IMR-90 (cell line): ENCODE measurements at regions not wholly inside any gene's neighbourhood (a gene's known extent, or its start where the extent isn't known, plus 50 kb on each side); places are given as distances from the start of the nearest gene placed in this dataset.

ENCODE experiments used
- ATAC-seq: fragments of 200-7000 bp; cut with Tn5 transposase; 2 replicates; pipeline ENCODE4 v1.9.1; 2020; ENCODE audit warnings: low read depth, mild to moderate bottlenecking, moderate library complexity
- BruUV-seq: library from RNA; stranded (reverse); fragments of 400-500 nt; replicated peaks from 2 replicates; lab custom pipeline; 2021; lab: Mats Ljungman, UMichigan
- CTCF ChIA-PET: fragments of 300-600 bp; formaldehyde crosslinking; extraction: SDS; loops from one replicate; lab custom pipeline; 2021; ENCODE audit warnings: antibody characterized with exemption; lab: Yijun Ruan, JAX
- POLR2A ChIA-PET: fragments of 300-600 bp; sonication (Branson Sonifier 250); formaldehyde crosslinking; loops from one replicate; lab custom pipeline; 2022; ENCODE audit warnings: antibody characterized with exemption; ENCODE audit not compliant: unreplicated experiment; lab: Charles Lee
- DNase-seq: peaks from one replicate; pipeline ENCODE4 v3.0.0; 2013
- H2AFZ ChIP-seq: replicated peaks from 2 replicates; pipeline ENCODE3; 2013; ENCODE audit warnings: low read length, mild to moderate bottlenecking; ENCODE audit not compliant: poor library complexity
- H2AK5ac ChIP-seq: 2 replicates; pipeline ENCODE4 v1.6.1; 2013; ENCODE audit warnings: low read depth, low read length, inconsistent platforms
- H2AK9ac ChIP-seq: replicated peaks from 2 replicates; pipeline ENCODE3; 2013; ENCODE audit warnings: mild to moderate bottlenecking, low read depth, low read length, moderate library complexity; ENCODE audit not compliant: poor library complexity
- H2BK120ac ChIP-seq: 2 replicates; pipeline ENCODE4 v1.6.1; 2013; ENCODE audit warnings: low read depth, low read length, inconsistent platforms
- H2BK15ac ChIP-seq: 3 replicates; pipeline ENCODE4 v1.6.1; 2013; ENCODE audit warnings: low read depth, low read length, inconsistent platforms
- H2BK20ac ChIP-seq: 2 replicates; pipeline ENCODE4 v1.6.1; 2013; ENCODE audit warnings: low read depth, mild to moderate bottlenecking, inconsistent platforms, low read length, moderate library complexity
- H2BK5ac ChIP-seq: 2 replicates; pipeline ENCODE4 v1.6.1; 2013; ENCODE audit warnings: mild to moderate bottlenecking, low read depth, low read length, inconsistent platforms; ENCODE audit not compliant: poor library complexity, severe bottlenecking
- H3K14ac ChIP-seq: replicated peaks from 2 replicates; pipeline ENCODE4 v1.6.1; 2013; ENCODE audit warnings: low read depth, low read length, inconsistent platforms
- H3K18ac ChIP-seq: 2 replicates; pipeline ENCODE4 v1.6.1; 2013; ENCODE audit warnings: low read depth, low read length, control low read depth
- H3K23ac ChIP-seq: 2 replicates; pipeline ENCODE4 v1.6.1; 2013; ENCODE audit warnings: low read depth, low read length, inconsistent platforms
- H3K27ac ChIP-seq: 2 replicates; pipeline ENCODE4 v1.5.1; 2013; ENCODE audit warnings: mild to moderate bottlenecking, control low read depth, low read length; ENCODE audit not compliant: insufficient read depth
- H3K27me3 ChIP-seq: 2 replicates; pipeline ENCODE4 v1.6.1; 2013; ENCODE audit warnings: low read length; ENCODE audit not compliant: control insufficient read depth, insufficient read depth
- H3K36me3 ChIP-seq: 2 replicates; pipeline ENCODE4 v1.6.1; 2013; ENCODE audit warnings: low read length, mixed read lengths; ENCODE audit not compliant: control insufficient read depth, insufficient read depth
- H3K4ac ChIP-seq: 2 replicates; pipeline ENCODE4 v1.6.1; 2013; ENCODE audit warnings: low read depth, low read length, inconsistent platforms
- H3K4me1 ChIP-seq: 2 replicates; pipeline ENCODE4 v1.6.1; 2013; ENCODE audit warnings: low read length, mixed read lengths; ENCODE audit not compliant: control insufficient read depth, insufficient read depth
- H3K4me2 ChIP-seq: 2 replicates; pipeline ENCODE4 v1.6.1; 2013; ENCODE audit warnings: low read depth, mild to moderate bottlenecking, control low read depth, low read length, moderate library complexity
- H3K4me3 ChIP-seq: 2 replicates; pipeline ENCODE4 v1.5.1; 2013; ENCODE audit warnings: low read depth, mild to moderate bottlenecking, control low read depth, low read length, moderate library complexity; ENCODE audit not compliant: insufficient read depth
- H3K56ac ChIP-seq: 2 replicates; pipeline ENCODE4 v1.6.1; 2013; ENCODE audit warnings: low read length, inconsistent platforms; ENCODE audit not compliant: insufficient read depth; ENCODE audit errors: extremely low read depth
- H3K79me1 ChIP-seq, 2 experiments: 2 replicates each; pipeline ENCODE4 v1.6.1; 2013; ENCODE audit warnings: low read length in 2 of 2, inconsistent platforms in 1 of 2, low read depth in 1 of 2
- H3K9ac ChIP-seq: 2 replicates; pipeline ENCODE4 v1.6.1; 2013; ENCODE audit warnings: low read depth, low read length, control low read depth
- H3K9me1 ChIP-seq: 2 replicates; pipeline ENCODE4 v1.6.1; 2013; ENCODE audit warnings: low read length, inconsistent platforms; ENCODE audit not compliant: insufficient read depth
- H3K9me3 ChIP-seq: 2 replicates; pipeline ENCODE4 v1.6.1; 2013; ENCODE audit warnings: low read length; ENCODE audit not compliant: control insufficient read depth, insufficient read depth
- H4K20me1 ChIP-seq: 2 replicates; pipeline ENCODE4 v1.6.1; 2013; ENCODE audit warnings: low read length, inconsistent platforms; ENCODE audit not compliant: insufficient read depth
- H4K5ac ChIP-seq: 2 replicates; pipeline ENCODE4 v1.6.1; 2013; ENCODE audit warnings: mild to moderate bottlenecking, low read depth, low read length, control low read depth
- H4K8ac ChIP-seq, 2 experiments: 2 replicates each; pipeline ENCODE4 v1.6.1; 2013; ENCODE audit warnings: low read depth in 2 of 2, low read length in 2 of 2, control low read depth in 1 of 2, inconsistent platforms in 1 of 2
- H4K91ac ChIP-seq: 2 replicates; pipeline ENCODE4 v1.6.1; 2013; ENCODE audit warnings: low read depth, low read length, inconsistent platforms; ENCODE audit not compliant: insufficient read depth
- BHLHE40 ChIP-seq: fragments of 150-350 bp; IDR thresholded peaks from 2 replicates; pipeline ENCODE4 v1.6.1; 2016; ENCODE audit warnings: mild to moderate bottlenecking, low read depth, low read length
- CHD1 ChIP-seq: IDR thresholded peaks from 2 replicates; pipeline ENCODE4 v1.6.1; 2012; ENCODE audit warnings: low read depth, low read length, improper control_type of control experiment
- NFE2L2 ChIP-seq: fragments of 150-350 bp; IDR thresholded peaks from 2 replicates; pipeline ENCODE4 v1.6.1; 2016; ENCODE audit warnings: low read depth, mild to moderate bottlenecking, low read length
- POLR2A ChIP-seq: IDR thresholded peaks from 2 replicates; pipeline ENCODE4 v1.6.1; 2012; ENCODE audit warnings: mild to moderate bottlenecking, low read depth, low read length
- RAD21 ChIP-seq: IDR thresholded peaks from 2 replicates; pipeline ENCODE4 v1.6.1; 2012; ENCODE audit warnings: low read length, improper control_type of control experiment
- RCOR1 ChIP-seq: IDR thresholded peaks from 2 replicates; pipeline ENCODE4 v1.6.1; 2012; ENCODE audit warnings: mild to moderate bottlenecking, low read length, improper control_type of control experiment; ENCODE audit not compliant: insufficient replicate concordance
- RFX5 ChIP-seq: IDR thresholded peaks from 2 replicates; pipeline ENCODE4 v1.8.0; 2012; ENCODE audit warnings: low read depth, mild to moderate bottlenecking, low read length, moderate library complexity
- whole genome bisulfite sequencing, 2 experiments: methylation state at CpG; one replicate each; pipeline versions ENCODE4 v1.1.5 to v1.1.7; 2013; ENCODE audit warnings: missing lambda C conversion rate in 2 of 2; ENCODE audit not compliant: insufficient read length in 1 of 2; ENCODE audit errors: extremely low coverage in 2 of 2; 5-methylcytosine and 5-hydroxymethylcytosine counted together
- dilution Hi-C: fragments of 300-500 bp; cut with HindIII; formaldehyde crosslinking; loops from one replicate; pipeline ENCODE4 v1.14.3; 2018; ENCODE audit warnings: low sequenced_read_pairs; ENCODE audit not compliant: unreplicated experiment
- in situ Hi-C: fragments of 300-500 bp; cut with MboI; formaldehyde crosslinking; loops from 3 replicates; pipeline ENCODE4 v1.14.3; 2019; ENCODE audit warnings: low sequenced_read_pairs, inconsistent platforms, mixed read lengths
- intact Hi-C: fragments of 100-400 bp; cut with micrococcal nuclease; formaldehyde crosslinking; loops from 2 replicates; pipeline ENCODE4 v1.10.0; 2022
- TF ChIP-seq, protein P1 (sequence below): fragments of 150-350 bp; IDR thresholded peaks from 2 replicates; pipeline ENCODE4 v1.6.1; 2016; ENCODE audit warnings: low read depth, mild to moderate bottlenecking, low read length, moderate library complexity, borderline replicate concordance
- TF ChIP-seq, protein P2 (sequence below): conservative IDR thresholded peaks from 2 replicates; pipeline ENCODE4 v1.5.1; 2012; ENCODE audit warnings: mild to moderate bottlenecking, low read depth, low read length, improper control_type of control experiment
- TF ChIP-seq, protein P3 (sequence below): fragments of 150-350 bp; IDR thresholded peaks from 2 replicates; pipeline ENCODE4 v1.6.1; 2017; ENCODE audit warnings: mild to moderate bottlenecking, antibody characterized with exemption, low read length, low read depth

DNA sequence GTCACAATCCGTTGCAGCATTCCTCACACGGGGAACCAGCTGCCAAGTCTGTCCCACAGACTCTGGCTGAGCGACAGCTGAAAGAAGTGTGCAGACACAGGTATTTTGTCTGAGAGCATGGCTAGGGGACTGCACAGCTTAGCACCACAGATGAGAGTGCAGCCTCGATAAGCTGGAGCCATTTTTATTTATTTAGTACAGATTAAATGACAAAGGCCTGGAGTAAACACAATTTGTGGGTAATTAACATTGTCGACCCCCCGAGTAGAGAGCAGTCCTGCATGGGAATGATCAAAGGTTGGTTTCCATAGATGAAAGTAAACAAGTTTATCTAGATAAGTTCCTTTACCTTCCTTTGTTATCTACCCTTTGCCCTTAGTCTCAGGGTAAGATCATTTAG, 836.2 kb downstream of the DACH1 start:
- Histone ChIP-seq H2BK15ac (no peak overlapping the region), H3K9me1 (no peaks in the 10 kb centered on the region), H3K23ac (no peak overlapping the region), H4K8ac (no peak overlapping the region), H2AK9ac (no peak overlapping the region), H3K9me3 (peaks cover 14% of the 10 kb centered on the region), H2AFZ (no peak overlapping the region), H3K4me3 (no peak overlapping the region), H4K5ac (no peak overlapping the region), H3K4ac (no peak overlapping the region), H2BK5ac (no peak overlapping the region), H4K20me1 (no peaks in the 10 kb centered on the region), H3K36me3 (no peaks in the 10 kb centered on the region), H2BK120ac (no peak overlapping the region), H3K4me2 (no peak overlapping the region), H3K79me1 (no peaks in the 10 kb centered on the region), H3K56ac (no peak overlapping the region), H3K27ac (no peak overlapping the region), H3K18ac (no peak overlapping the region), H3K4me1 (no peaks in the 10 kb centered on the region), H2AK5ac (no peak overlapping the region), H4K91ac (no peak overlapping the region), H3K27me3 (no peaks in the 10 kb centered on the region), H3K9ac (no peak overlapping the region), H2BK20ac (no peak overlapping the region), H3K14ac (no peak overlapping the region)
- TF ChIP-seq BHLHE40 = no peak
- TF ChIP-seq, protein P1, sequence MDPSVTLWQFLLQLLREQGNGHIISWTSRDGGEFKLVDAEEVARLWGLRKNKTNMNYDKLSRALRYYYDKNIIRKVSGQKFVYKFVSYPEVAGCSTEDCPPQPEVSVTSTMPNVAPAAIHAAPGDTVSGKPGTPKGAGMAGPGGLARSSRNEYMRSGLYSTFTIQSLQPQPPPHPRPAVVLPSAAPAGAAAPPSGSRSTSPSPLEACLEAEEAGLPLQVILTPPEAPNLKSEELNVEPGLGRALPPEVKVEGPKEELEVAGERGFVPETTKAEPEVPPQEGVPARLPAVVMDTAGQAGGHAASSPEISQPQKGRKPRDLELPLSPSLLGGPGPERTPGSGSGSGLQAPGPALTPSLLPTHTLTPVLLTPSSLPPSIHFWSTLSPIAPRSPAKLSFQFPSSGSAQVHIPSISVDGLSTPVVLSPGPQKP = no peak
- TF ChIP-seq POLR2A = no peak
- no peak for TF ChIP-seq CHD1
- TF ChIP-seq RFX5 = no peak
- TF ChIP-seq RAD21 = no peak
- TF ChIP-seq, protein P2, sequence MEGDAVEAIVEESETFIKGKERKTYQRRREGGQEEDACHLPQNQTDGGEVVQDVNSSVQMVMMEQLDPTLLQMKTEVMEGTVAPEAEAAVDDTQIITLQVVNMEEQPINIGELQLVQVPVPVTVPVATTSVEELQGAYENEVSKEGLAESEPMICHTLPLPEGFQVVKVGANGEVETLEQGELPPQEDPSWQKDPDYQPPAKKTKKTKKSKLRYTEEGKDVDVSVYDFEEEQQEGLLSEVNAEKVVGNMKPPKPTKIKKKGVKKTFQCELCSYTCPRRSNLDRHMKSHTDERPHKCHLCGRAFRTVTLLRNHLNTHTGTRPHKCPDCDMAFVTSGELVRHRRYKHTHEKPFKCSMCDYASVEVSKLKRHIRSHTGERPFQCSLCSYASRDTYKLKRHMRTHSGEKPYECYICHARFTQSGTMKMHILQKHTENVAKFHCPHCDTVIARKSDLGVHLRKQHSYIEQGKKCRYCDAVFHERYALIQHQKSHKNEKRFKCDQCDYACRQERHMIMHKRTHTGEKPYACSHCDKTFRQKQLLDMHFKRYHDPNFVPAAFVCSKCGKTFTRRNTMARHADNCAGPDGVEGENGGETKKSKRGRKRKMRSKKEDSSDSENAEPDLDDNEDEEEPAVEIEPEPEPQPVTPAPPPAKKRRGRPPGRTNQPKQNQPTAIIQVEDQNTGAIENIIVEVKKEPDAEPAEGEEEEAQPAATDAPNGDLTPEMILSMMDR = no peak
- no peak for TF ChIP-seq RCOR1
- TF ChIP-seq, protein P3, sequence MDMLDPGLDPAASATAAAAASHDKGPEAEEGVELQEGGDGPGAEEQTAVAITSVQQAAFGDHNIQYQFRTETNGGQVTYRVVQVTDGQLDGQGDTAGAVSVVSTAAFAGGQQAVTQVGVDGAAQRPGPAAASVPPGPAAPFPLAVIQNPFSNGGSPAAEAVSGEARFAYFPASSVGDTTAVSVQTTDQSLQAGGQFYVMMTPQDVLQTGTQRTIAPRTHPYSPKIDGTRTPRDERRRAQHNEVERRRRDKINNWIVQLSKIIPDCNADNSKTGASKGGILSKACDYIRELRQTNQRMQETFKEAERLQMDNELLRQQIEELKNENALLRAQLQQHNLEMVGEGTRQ = no peak
- no peak for TF ChIP-seq NFE2L2
- no peak for ATAC-seq
- POLR2A ChIA-PET = no interaction called here
- BruUV-seq = no TSS peak
- intact Hi-C loops = no loop called here
- no peak for DNase-seq
- in situ Hi-C loops = no loop called here
- WGBS, 2 experiments = no CpG with 5 or more reads among the region's 6 CpGs
- dilution Hi-C loops = no loop called here
- CTCF ChIA-PET = no interaction called here
